NCI-H1105 treated with DMSO at 0.1 percent for 48 hours (cell line): ENCODE measurements at regions not wholly inside any gene's neighbourhood (a gene's known extent, or its start where the extent isn't known, plus 50 kb on each side); places are given as distances from the start of the nearest gene placed in this dataset.
A peak's percentile ranks its signal among the peaks of the same experiment; 100 is the strongest.

Source experiments
- DNase-seq: peaks from one replicate; lab custom pipeline; 2025; lab: John Stamatoyannopoulos, UW

- no peak for DNase-seq
These were observed 255.3 kb upstream of the SLITRK3 start for GRCh38 chr3:165451371-165452070.

- peak; percentile 11 for DNase-seq
These were observed 250.4 kb upstream of the SLITRK3 start for GRCh38 chr3:165446555-165446954.

GRCh38 chr3:165444745-165445144 is 248.6 kb upstream of the SLITRK3 start:
- no peak for DNase-seq

GRCh38 chr3:165443664-165444063 is 247.5 kb upstream of the SLITRK3 start:
- DNase-seq, result no peak

- DNase-seq, result no peak
These were observed 245.9 kb upstream of the SLITRK3 start for GRCh38 chr3:165442061-165442460.

- DNase-seq, result no peak
These were observed 244.2 kb upstream of the SLITRK3 start for GRCh38 chr3:165440380-165440779.

GRCh38 chr3:165439765-165440164 is 243.6 kb upstream of the SLITRK3 start:
- DNase-seq, result no peak

- DNase-seq, result no peak
These were observed 238.3 kb upstream of the SLITRK3 start for GRCh38 chr3:165434516-165434915.

- DNase-seq, result no peak
These were observed 210.2 kb upstream of the SLITRK3 start for GRCh38 chr3:165406425-165406824.

GRCh38 chr3:165404357-165405027 is 208.3 kb upstream of the SLITRK3 start:
- DNase-seq, result no peak

- no peak for DNase-seq
These were observed 207.5 kb upstream of the SLITRK3 start for GRCh38 chr3:165403666-165404065.

- no peak for DNase-seq
These were observed 199.0 kb upstream of the SLITRK3 start for GRCh38 chr3:165395188-165395587.

- no peak for DNase-seq
These were observed 197.3 kb upstream of the SLITRK3 start for GRCh38 chr3:165393461-165393860.

- DNase-seq, result no peak
These were observed 194.0 kb upstream of the SLITRK3 start for GRCh38 chr3:165390166-165390565.

GRCh38 chr3:165389653-165390052 is 193.5 kb upstream of the SLITRK3 start:
- no peak for DNase-seq

- DNase-seq, result no peak
These were observed 192.9 kb upstream of the SLITRK3 start for GRCh38 chr3:165389064-165389463.

GRCh38 chr3:165383381-165383780 is 187.2 kb upstream of the SLITRK3 start:
- DNase-seq, result no peak

GRCh38 chr3:165382672-165383071 is 186.5 kb upstream of the SLITRK3 start:
- DNase-seq, result no peak

GRCh38 chr3:165378761-165379160 is 182.6 kb upstream of the SLITRK3 start:
- DNase-seq, result no peak

GRCh38 chr3:165359005-165359404 is 162.8 kb upstream of the SLITRK3 start:
- no peak for DNase-seq

GRCh38 chr3:165355316-165355715 is 159.1 kb upstream of the SLITRK3 start:
- no peak for DNase-seq

GRCh38 chr3:165347526-165347925 is 151.3 kb upstream of the SLITRK3 start:
- peak; percentile 23 for DNase-seq

GRCh38 chr3:165346503-165346902 is 150.3 kb upstream of the SLITRK3 start:
- DNase-seq, result no peak

- no peak for DNase-seq
These were observed 147.0 kb upstream of the SLITRK3 start for GRCh38 chr3:165343185-165343584.
